OCI-LY1 (cell line): ENCODE measurements at regions not wholly inside any gene's neighbourhood (a gene's known extent, or its start where the extent isn't known, plus 50 kb on each side); places are given as distances from the start of the nearest gene placed in this dataset.
"Not testable (repeated sequence)": the region's sequence is repeated elsewhere in the genome, so short reads cannot be mapped to it uniquely, and the experiment has no call there.

ENCODE experiments used
- H2AFZ ChIP-seq: fragments of 200-600 bp; sonication (generic), shearing (Covaris generic); 2 replicates; pipeline ENCODE4 v1.6.0; 2014; ENCODE audit warnings: antibody characterized with exemption, mild to moderate bottlenecking, low read length
- H3F3A ChIP-seq: fragments of 200-600 bp; sonication (generic), shearing (Covaris generic); 2 replicates; pipeline ENCODE4 v1.6.0; 2014; ENCODE audit warnings: mild to moderate bottlenecking, antibody characterized with exemption, low read length, moderate library complexity; ENCODE audit not compliant: insufficient read depth
- H3K27ac ChIP-seq: fragments of 200-600 bp; sonication (generic); 2 replicates; pipeline ENCODE4 v1.5.1; 2014; ENCODE audit warnings: low read length, mixed run types, mild to moderate bottlenecking, low read depth; ENCODE audit not compliant: poor library complexity, severe bottlenecking
- H3K27me3 ChIP-seq: fragments of 200-600 bp; sonication (generic); 2 replicates; pipeline ENCODE4 v1.6.0; 2014; ENCODE audit warnings: antibody characterized with exemption, mild to moderate bottlenecking, low read length, moderate library complexity; ENCODE audit not compliant: insufficient read depth
- H3K36me3 ChIP-seq: fragments of 200-600 bp; sonication (generic); 2 replicates; pipeline ENCODE4 v1.6.1; 2014; ENCODE audit warnings: mild to moderate bottlenecking, antibody characterized with exemption, low read length, moderate library complexity, mixed read lengths; ENCODE audit not compliant: insufficient read depth
- H3K4me1 ChIP-seq: fragments of 200-600 bp; sonication (generic); 2 replicates; pipeline ENCODE4 v1.5.1; 2014; ENCODE audit warnings: mild to moderate bottlenecking, low read length, moderate library complexity; ENCODE audit not compliant: insufficient read depth, severe bottlenecking
- H3K4me2 ChIP-seq: fragments of 200-600 bp; sonication (generic), shearing (Covaris generic); 2 replicates; pipeline ENCODE4 v1.6.1; 2014; ENCODE audit warnings: low read length
- H3K4me3 ChIP-seq: fragments of 200-600 bp; sonication (generic); 2 replicates; pipeline ENCODE4 v1.5.1; 2014; ENCODE audit warnings: low read length, low read depth, mild to moderate bottlenecking, mixed read lengths; ENCODE audit not compliant: poor library complexity, severe bottlenecking
- H3K79me2 ChIP-seq: fragments of 200-600 bp; shearing (Covaris generic); 2 replicates; pipeline ENCODE4 v1.6.1; 2016; ENCODE audit warnings: mixed run types, low read length, mixed read lengths; ENCODE audit not compliant: insufficient read depth
- H3K9ac ChIP-seq: fragments of 200-600 bp; sonication (generic), shearing (Covaris generic); 2 replicates; pipeline ENCODE4 v1.6.1; 2014; ENCODE audit warnings: mild to moderate bottlenecking, low read length, mixed read lengths
- H3K9me2 ChIP-seq: fragments of 200-600 bp; sonication (generic), shearing (Covaris generic); 2 replicates; pipeline ENCODE4 v1.6.1; 2014; ENCODE audit warnings: low read depth, mild to moderate bottlenecking, low read length, mixed read lengths
- H3K9me3 ChIP-seq: fragments of 200-600 bp; shearing (Covaris generic); 2 replicates; pipeline ENCODE4 v1.6.1; 2014; ENCODE audit warnings: low read length, mixed read lengths
- H4K20me1 ChIP-seq: fragments of 200-600 bp; sonication (generic), shearing (Covaris generic); 2 replicates; pipeline ENCODE4 v1.6.0; 2016; ENCODE audit warnings: mild to moderate bottlenecking, low read length; ENCODE audit not compliant: insufficient read depth
- EZH2 ChIP-seq: fragments of 200-600 bp; sonication (generic), shearing (Covaris generic); IDR thresholded peaks from 2 replicates; pipeline ENCODE4 v1.8.0; 2017; ENCODE audit warnings: borderline replicate concordance, mixed run types, mild to moderate bottlenecking, antibody characterized with exemption, low read length, moderate library complexity, mixed read lengths
- TF ChIP-seq, protein P1 (sequence below): fragments of 200-600 bp; sonication (generic), shearing (Covaris generic); IDR thresholded peaks from 2 replicates; pipeline ENCODE4 v1.5.1; 2017; ENCODE audit warnings: mild to moderate bottlenecking, antibody characterized with exemption, low read length, moderate library complexity, mixed read lengths

GRCh38 chr4:127491571-127491970, 141.2 kb upstream of the INTU start:
- no peaks in the 10 kb centered on the region for H3K36me3 ChIP-seq
- no peaks in the 10 kb centered on the region for H4K20me1 ChIP-seq
- H3F3A ChIP-seq: no peaks in the 10 kb centered on the region
- H2AFZ ChIP-seq: no peak overlapping the region
- H3K9ac ChIP-seq: no peak overlapping the region
- no peaks in the 10 kb centered on the region for H3K9me3 ChIP-seq
- H3K4me1 ChIP-seq: no peaks in the 10 kb centered on the region
- no peak overlapping the region for H3K4me3 ChIP-seq
- H3K27ac ChIP-seq: no peak overlapping the region
- H3K79me2 ChIP-seq: no peaks in the 10 kb centered on the region
- H3K4me2 ChIP-seq: no peak overlapping the region
- no peak for TF ChIP-seq EZH2
- TF ChIP-seq, protein P1, sequence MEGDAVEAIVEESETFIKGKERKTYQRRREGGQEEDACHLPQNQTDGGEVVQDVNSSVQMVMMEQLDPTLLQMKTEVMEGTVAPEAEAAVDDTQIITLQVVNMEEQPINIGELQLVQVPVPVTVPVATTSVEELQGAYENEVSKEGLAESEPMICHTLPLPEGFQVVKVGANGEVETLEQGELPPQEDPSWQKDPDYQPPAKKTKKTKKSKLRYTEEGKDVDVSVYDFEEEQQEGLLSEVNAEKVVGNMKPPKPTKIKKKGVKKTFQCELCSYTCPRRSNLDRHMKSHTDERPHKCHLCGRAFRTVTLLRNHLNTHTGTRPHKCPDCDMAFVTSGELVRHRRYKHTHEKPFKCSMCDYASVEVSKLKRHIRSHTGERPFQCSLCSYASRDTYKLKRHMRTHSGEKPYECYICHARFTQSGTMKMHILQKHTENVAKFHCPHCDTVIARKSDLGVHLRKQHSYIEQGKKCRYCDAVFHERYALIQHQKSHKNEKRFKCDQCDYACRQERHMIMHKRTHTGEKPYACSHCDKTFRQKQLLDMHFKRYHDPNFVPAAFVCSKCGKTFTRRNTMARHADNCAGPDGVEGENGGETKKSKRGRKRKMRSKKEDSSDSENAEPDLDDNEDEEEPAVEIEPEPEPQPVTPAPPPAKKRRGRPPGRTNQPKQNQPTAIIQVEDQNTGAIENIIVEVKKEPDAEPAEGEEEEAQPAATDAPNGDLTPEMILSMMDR: no peak
- H3K9me2 ChIP-seq: no peaks in the 10 kb centered on the region
- H3K27me3 ChIP-seq: no peaks in the 10 kb centered on the region

GRCh38 chr4:127496875-127497274, 135.9 kb upstream of the INTU start:
- not testable (repeated sequence) for H3K9me2 ChIP-seq, H4K20me1 ChIP-seq, H3F3A ChIP-seq, H3K4me1 ChIP-seq, H2AFZ ChIP-seq, H3K4me3 ChIP-seq, H3K36me3 ChIP-seq, H3K4me2 ChIP-seq, H3K9me3 ChIP-seq, H3K79me2 ChIP-seq, H3K27me3 ChIP-seq, H3K9ac ChIP-seq, H3K27ac ChIP-seq

DNA sequence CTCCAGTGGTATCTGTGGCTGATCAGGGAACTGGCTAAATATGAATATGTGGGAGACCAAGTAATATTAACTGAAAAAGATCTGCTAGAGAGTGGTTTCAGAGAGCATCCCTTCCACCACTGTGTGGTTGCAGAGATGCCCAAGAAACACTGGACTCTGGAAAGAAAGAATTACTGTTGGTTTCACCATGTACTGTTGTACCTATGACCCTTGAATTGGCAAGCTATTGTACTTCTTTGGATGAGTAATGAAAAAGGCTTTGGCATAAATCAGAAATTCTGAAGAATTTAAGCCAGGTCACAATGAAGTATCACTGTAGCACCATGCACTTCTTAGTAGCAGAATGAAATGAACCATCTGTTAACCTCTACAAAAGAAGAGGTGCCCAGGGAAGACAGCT, 134.4 kb upstream of the INTU start:
- H2AFZ ChIP-seq: no peak overlapping the region
- no peaks in the 10 kb centered on the region for H4K20me1 ChIP-seq
- H3K9me2 ChIP-seq: no peaks in the 10 kb centered on the region
- H3K79me2 ChIP-seq: no peaks in the 10 kb centered on the region
- no peak overlapping the region for H3K4me3 ChIP-seq
- no peak overlapping the region for H3K4me2 ChIP-seq
- H3K9ac ChIP-seq: no peak overlapping the region
- TF ChIP-seq, protein P1: no peak
- no peak for TF ChIP-seq EZH2
- no peaks in the 10 kb centered on the region for H3K36me3 ChIP-seq
- H3K9me3 ChIP-seq: no peaks in the 10 kb centered on the region
- H3K27me3 ChIP-seq: no peaks in the 10 kb centered on the region
- H3K27ac ChIP-seq: no peak overlapping the region
- no peaks in the 10 kb centered on the region for H3F3A ChIP-seq
- H3K4me1 ChIP-seq: no peaks in the 10 kb centered on the region

DNA sequence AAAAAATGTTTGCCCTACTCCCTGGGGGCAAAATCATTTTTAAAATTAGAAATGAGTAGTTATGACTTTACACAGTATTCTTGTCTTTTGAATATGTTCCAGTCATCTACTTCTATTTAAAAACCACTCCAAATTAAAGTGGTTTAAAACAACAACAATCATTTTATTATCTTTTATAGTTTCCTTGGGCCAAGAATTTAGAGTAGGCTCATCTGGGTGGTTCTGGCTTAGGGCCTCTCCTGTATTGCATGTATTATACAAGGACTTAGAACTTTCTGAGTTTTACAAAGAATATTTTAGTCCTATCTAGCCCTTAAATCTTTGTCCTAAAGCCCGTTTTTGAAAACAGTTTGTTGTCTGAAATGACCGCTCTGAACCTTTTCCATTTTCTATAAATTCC, 132.5 kb upstream of the INTU start:
- Histone ChIP-seq H3K4me2 (no peak overlapping the region), H3K36me3 (no peaks in the 10 kb centered on the region), H3F3A (no peaks in the 10 kb centered on the region), H2AFZ (no peak overlapping the region), H3K27me3 (no peaks in the 10 kb centered on the region), H4K20me1 (no peaks in the 10 kb centered on the region), H3K27ac (no peak overlapping the region), H3K79me2 (no peaks in the 10 kb centered on the region), H3K9me3 (no peaks in the 10 kb centered on the region), H3K4me3 (no peak overlapping the region), H3K4me1 (no peaks in the 10 kb centered on the region), H3K9me2 (no peaks in the 10 kb centered on the region), H3K9ac (no peak overlapping the region)
- TF ChIP-seq EZH2: no peak
- TF ChIP-seq, protein P1: no peak
